LNCaP clone FGC (cell line): ENCODE measurements at regions not wholly inside any gene's neighbourhood (a gene's known extent, or its start where the extent isn't known, plus 50 kb on each side); places are given as distances from the start of the nearest gene placed in this dataset.

Experiments
- DNase-seq: peaks from one replicate; pipeline ENCODE4 v3.0.0-alpha.2; 2011; ENCODE audit warnings: low read depth
- H3K4me3 ChIP-seq: 2 replicates; pipeline ENCODE4 v1.5.1; 2011; ENCODE audit warnings: mild to moderate bottlenecking, low read depth, low read length, control low read depth
- CTCF ChIP-seq: IDR thresholded peaks from 2 replicates; pipeline ENCODE4 v1.5.1; 2012; ENCODE audit warnings: mild to moderate bottlenecking; ENCODE audit not compliant: control insufficient read depth, insufficient read depth; ENCODE audit errors: extremely low read depth

- H3K4me3 ChIP-seq = no peak overlapping the region
- DNase-seq = no peak
- no peak for TF ChIP-seq CTCF
These were observed 416.4 kb downstream of the TSHZ3 start for GRCh38 chr19:30932854-30933253.

GRCh38 chr19:30930941-30931706, 418.1 kb downstream of the TSHZ3 start:
- H3K4me3 ChIP-seq = no peak overlapping the region
- no peak for DNase-seq
- no peak for TF ChIP-seq CTCF

GRCh38 chr19:30927705-30928104, 421.5 kb downstream of the TSHZ3 start:
- TF ChIP-seq CTCF = no peak
- no peak for DNase-seq
- no peak overlapping the region for H3K4me3 ChIP-seq

- no peak overlapping the region for H3K4me3 ChIP-seq
- TF ChIP-seq CTCF = no peak
- no peak for DNase-seq
These were observed 424.6 kb downstream of the TSHZ3 start for GRCh38 chr19:30924670-30925069.

- no peak overlapping the region for H3K4me3 ChIP-seq
- no peak for TF ChIP-seq CTCF
- no peak for DNase-seq
These were observed 425.1 kb downstream of the TSHZ3 start for GRCh38 chr19:30924069-30924636.

GRCh38 chr19:30923621-30924020, 425.6 kb downstream of the TSHZ3 start:
- no peak overlapping the region for H3K4me3 ChIP-seq
- no peak for DNase-seq
- no peak for TF ChIP-seq CTCF

GRCh38 chr19:30923096-30923495, 426.1 kb downstream of the TSHZ3 start:
- no peak overlapping the region for H3K4me3 ChIP-seq
- no peak for DNase-seq
- no peak for TF ChIP-seq CTCF
